ENCODE measurements at regions not wholly inside any gene's neighbourhood (a gene's known extent, or its start where the extent isn't known, plus 50 kb on each side); places are given as distances from the start of the nearest gene placed in this dataset.

- TF ChIP-seq POLR2A (IDR thresholded peaks at IDR 0.05; ENCODE audit: low read length) (no peak), GATA1 (IDR thresholded peaks at IDR 0.05; ENCODE audit: low read depth, low read length) (no peak)
Measured at GRCh38 chr1:8184301-8184700, 133.6 kb upstream of the SLC45A1 start.
